HL-60 (cell line): ENCODE measurements at regions not wholly inside any gene's neighbourhood (a gene's known extent, or its start where the extent isn't known, plus 50 kb on each side); places are given as distances from the start of the nearest gene placed in this dataset.

Experiments used
- DNase-seq, 2 experiments: peaks; one replicate each; pipeline ENCODE4 v3.0.0-alpha.2; 2010 to 2020; ENCODE audit warnings: low read depth in 1 of 2, low spot score in 1 of 2
- H3K27ac ChIP-seq: fragments of 250-450 bp; sonication (Bioruptor Pico); replicated peaks from 2 replicates; pipeline ENCODE4 v1.5.1; 2020; ENCODE audit warnings: mild to moderate bottlenecking, moderate library complexity
- H3K27me3 ChIP-seq: fragments of 250-450 bp; sonication (Bioruptor Pico); 2 replicates; pipeline ENCODE4 v1.5.1; 2021; ENCODE audit warnings: mild to moderate bottlenecking, moderate library complexity; ENCODE audit not compliant: insufficient read depth, poor library complexity, severe bottlenecking
- H3K4me3 ChIP-seq: replicated peaks from 2 replicates; pipeline ENCODE4 v1.5.1; 2011; ENCODE audit warnings: mild to moderate bottlenecking, control low read depth, low read length; ENCODE audit not compliant: insufficient read depth
- CTCF ChIP-seq: IDR thresholded peaks from one replicate; pipeline ENCODE4 v1.5.1; 2011; ENCODE audit warnings: low read length, control low read depth, inconsistent platforms; ENCODE audit not compliant: insufficient read depth
- GABPA ChIP-seq: IDR thresholded peaks from 2 replicates; pipeline ENCODE4 v1.6.1; 2012; ENCODE audit warnings: low read depth
- POLR2AphosphoS5 ChIP-seq: IDR thresholded peaks from 2 replicates; pipeline ENCODE4 v1.6.1; 2012; ENCODE audit warnings: low read depth
- REST ChIP-seq: IDR thresholded peaks from 2 replicates; pipeline ENCODE4 v1.6.1; 2012; ENCODE audit warnings: low read depth; ENCODE audit not compliant: insufficient replicate concordance
- SPI1 ChIP-seq: IDR thresholded peaks from 2 replicates; pipeline ENCODE4 v1.6.1; 2012; ENCODE audit warnings: low read depth, mild to moderate bottlenecking, borderline replicate concordance

GRCh38 chr9:108703429-108703828 lies 152.4 kb downstream of the ACTL7B start:
- TF ChIP-seq REST, result no peak
- no peak for TF ChIP-seq GABPA
- TF ChIP-seq SPI1, result no peak
- no peak for TF ChIP-seq POLR2AphosphoS5
- TF ChIP-seq CTCF, result no peak
- no peak overlapping the region for H3K27ac ChIP-seq
- no peak overlapping the region for H3K4me3 ChIP-seq
- no peak for DNase-seq
- H3K27me3 ChIP-seq, result no peaks in the 10 kb centered on the region

- no peaks in the 10 kb centered on the region for H3K27me3 ChIP-seq
- no peak for TF ChIP-seq GABPA
- no peak for TF ChIP-seq SPI1
- TF ChIP-seq REST, result no peak
- no peak for TF ChIP-seq POLR2AphosphoS5
- TF ChIP-seq CTCF, result no peak
- H3K4me3 ChIP-seq, result no peak overlapping the region
These were observed 153.1 kb downstream of the ACTL7B start for GRCh38 chr9:108702681-108703080.

GRCh38 chr9:108698801-108699200 lies 157.0 kb downstream of the ACTL7B start:
- DNase-seq, result no peak
- no peak for TF ChIP-seq SPI1
- TF ChIP-seq GABPA, result no peak
- TF ChIP-seq POLR2AphosphoS5, result no peak
- no peak for TF ChIP-seq REST
- H3K27me3 ChIP-seq, result no peaks in the 10 kb centered on the region
- H3K4me3 ChIP-seq, result no peak overlapping the region
- no peak overlapping the region for H3K27ac ChIP-seq

More at GRCh38 chr9:108702681-108703080, 153.1 kb downstream of the ACTL7B start:
- no peak overlapping the region for H3K27ac ChIP-seq
- no peak for DNase-seq

- TF ChIP-seq POLR2AphosphoS5, result no peak
- TF ChIP-seq REST, result no peak
- no peak for TF ChIP-seq SPI1
- TF ChIP-seq GABPA, result no peak
- TF ChIP-seq CTCF, result no peak
- Histone ChIP-seq H3K27ac (no peak overlapping the region), H3K4me3 (no peak overlapping the region), H3K27me3 (no peaks in the 10 kb centered on the region)
- DNase-seq, result no peak
These were observed 157.6 kb downstream of the ACTL7B start for GRCh38 chr9:108698231-108698630.
